ENCODE measurements at regions not wholly inside any gene's neighbourhood (a gene's known extent, or its start where the extent isn't known, plus 50 kb on each side); places are given as distances from the start of the nearest gene placed in this dataset.

- TF ChIP-seq, protein P1, sequence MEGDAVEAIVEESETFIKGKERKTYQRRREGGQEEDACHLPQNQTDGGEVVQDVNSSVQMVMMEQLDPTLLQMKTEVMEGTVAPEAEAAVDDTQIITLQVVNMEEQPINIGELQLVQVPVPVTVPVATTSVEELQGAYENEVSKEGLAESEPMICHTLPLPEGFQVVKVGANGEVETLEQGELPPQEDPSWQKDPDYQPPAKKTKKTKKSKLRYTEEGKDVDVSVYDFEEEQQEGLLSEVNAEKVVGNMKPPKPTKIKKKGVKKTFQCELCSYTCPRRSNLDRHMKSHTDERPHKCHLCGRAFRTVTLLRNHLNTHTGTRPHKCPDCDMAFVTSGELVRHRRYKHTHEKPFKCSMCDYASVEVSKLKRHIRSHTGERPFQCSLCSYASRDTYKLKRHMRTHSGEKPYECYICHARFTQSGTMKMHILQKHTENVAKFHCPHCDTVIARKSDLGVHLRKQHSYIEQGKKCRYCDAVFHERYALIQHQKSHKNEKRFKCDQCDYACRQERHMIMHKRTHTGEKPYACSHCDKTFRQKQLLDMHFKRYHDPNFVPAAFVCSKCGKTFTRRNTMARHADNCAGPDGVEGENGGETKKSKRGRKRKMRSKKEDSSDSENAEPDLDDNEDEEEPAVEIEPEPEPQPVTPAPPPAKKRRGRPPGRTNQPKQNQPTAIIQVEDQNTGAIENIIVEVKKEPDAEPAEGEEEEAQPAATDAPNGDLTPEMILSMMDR (IDR thresholded peaks at IDR 0.05; ENCODE audit: insufficient read depth, low read length), result no peak
- no peak for DNase-seq (ENCODE audit: low read depth)
- no peak overlapping the region for H3K4me3 ChIP-seq (ENCODE audit: low read depth, low read length)
Measured at GRCh38 chr7:55644567-55644966, 72.3 kb upstream of the VOPP1 start.

GRCh38 chr7:55642266-55642665, 70.0 kb upstream of the VOPP1 start:
- H3K4me3 ChIP-seq (ENCODE audit: low read depth, low read length), result no peak overlapping the region
- no peak for DNase-seq (ENCODE audit: low read depth)
- TF ChIP-seq, protein P1 (IDR thresholded peaks at IDR 0.05; ENCODE audit: insufficient read depth, low read length), result no peak

DNA sequence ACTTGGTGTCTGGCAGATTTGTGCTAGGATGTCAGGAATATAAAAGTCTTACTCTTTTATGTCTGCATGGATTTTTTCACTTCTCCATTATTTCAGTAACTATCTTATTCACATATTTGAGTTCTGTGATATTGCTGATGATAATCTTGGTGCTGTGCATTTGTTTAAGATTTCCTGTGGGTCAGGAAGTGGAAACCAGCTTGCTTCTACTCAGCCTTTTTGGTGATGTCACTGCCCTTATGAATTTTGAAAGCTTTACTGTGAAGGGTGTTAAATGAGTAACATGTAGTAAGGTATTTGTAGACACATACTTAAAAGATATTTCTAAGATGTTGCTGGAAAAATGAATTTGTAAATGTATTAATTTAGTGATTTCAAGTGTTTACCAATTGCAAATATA, 69.5 kb upstream of the VOPP1 start:
- H3K4me3 ChIP-seq (ENCODE audit: low read depth, low read length), result no peak overlapping the region
- TF ChIP-seq, protein P1 (IDR thresholded peaks at IDR 0.05; ENCODE audit: insufficient read depth, low read length), result no peak
- DNase-seq (ENCODE audit: low read depth), result no peak

DNA sequence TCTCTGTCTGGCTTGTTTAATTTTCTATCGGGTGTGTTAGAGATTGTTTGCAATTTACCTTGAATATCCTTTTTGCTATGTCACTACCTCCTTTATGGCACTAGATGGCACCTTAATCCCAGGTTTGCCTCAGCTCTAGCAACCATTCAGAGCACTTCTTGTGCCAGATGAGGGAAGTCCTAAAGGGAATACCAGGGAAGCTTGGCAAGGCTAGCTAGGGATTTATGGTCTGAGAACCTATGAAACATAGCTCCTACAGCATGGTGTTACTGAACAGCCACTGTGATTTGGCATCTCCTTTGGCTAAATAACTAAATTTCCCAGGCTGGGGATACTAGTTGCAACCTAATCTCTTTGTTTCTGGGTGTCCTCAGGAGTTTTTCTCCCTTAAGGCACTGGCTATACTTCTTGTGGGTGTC, 69.0 kb upstream of the VOPP1 start:
- TF ChIP-seq, protein P1 (IDR thresholded peaks at IDR 0.05; ENCODE audit: insufficient read depth, low read length), result peak; percentile 82
- DNase-seq (ENCODE audit: low read depth), result peak; percentile 95
- no peak overlapping the region for H3K4me3 ChIP-seq (ENCODE audit: low read depth, low read length)

GRCh38 chr7:55639640-55640039, 67.3 kb upstream of the VOPP1 start:
- DNase-seq (ENCODE audit: low read depth), result no peak
- no peak overlapping the region for H3K4me3 ChIP-seq (ENCODE audit: low read depth, low read length)
- TF ChIP-seq, protein P1 (IDR thresholded peaks at IDR 0.05; ENCODE audit: insufficient read depth, low read length), result no peak

DNA sequence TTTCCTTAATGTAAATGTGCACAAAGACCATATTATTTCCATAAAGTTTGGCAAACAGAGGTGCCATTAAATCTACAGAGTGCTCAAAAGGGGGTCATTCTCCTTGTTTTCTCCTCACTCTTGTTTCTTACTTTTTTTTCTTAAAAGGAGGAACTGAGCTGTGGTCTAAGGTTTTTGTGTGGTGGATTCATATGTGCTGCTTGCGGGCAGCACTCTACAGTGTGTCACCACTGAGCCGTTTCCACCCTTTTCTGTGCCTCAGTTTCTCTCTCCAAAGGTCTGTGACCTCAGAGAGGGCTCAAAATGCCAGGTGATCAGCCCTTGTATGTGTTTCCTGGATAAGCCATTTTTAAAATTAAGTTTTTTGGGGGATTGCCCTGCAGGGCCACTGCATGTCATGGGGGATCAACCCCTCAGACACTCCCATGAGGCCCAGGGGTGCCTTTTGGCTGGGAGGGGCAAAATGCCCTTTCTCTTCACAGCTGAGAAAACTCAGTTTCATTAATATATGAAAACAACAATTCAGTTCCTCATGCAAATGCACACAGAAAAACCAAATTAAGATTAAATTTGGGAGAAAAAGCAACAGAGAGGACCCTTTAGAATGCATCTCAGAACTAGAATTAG, 56.9 kb upstream of the VOPP1 start:
- no peak overlapping the region for H3K4me3 ChIP-seq (ENCODE audit: low read depth, low read length)
- DNase-seq (ENCODE audit: low read depth), result no peak
- TF ChIP-seq, protein P1 (IDR thresholded peaks at IDR 0.05; ENCODE audit: insufficient read depth, low read length), result no peak

DNA sequence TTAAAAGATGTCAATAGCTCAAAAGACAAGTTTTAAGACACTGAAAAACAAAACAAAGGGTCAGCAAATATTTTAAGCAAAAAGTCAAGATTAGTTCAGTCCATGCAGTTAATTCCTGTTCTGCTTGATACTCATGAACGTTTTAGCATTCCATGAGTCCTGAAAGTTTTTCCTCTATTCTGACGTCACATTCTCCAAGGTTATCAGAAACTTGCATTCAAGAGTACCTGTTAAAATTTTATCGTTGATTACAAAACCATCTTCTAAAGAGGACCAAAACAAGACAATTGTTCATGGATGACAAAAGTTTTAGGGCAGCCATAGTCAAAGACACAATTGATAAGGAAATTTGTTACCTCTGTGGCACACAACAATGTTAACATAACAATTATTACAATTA, 52.5 kb upstream of the VOPP1 start:
- TF ChIP-seq, protein P1 (IDR thresholded peaks at IDR 0.05; ENCODE audit: insufficient read depth, low read length), result no peak
- no peak for DNase-seq (ENCODE audit: low read depth)
- no peak overlapping the region for H3K4me3 ChIP-seq (ENCODE audit: low read depth, low read length)

Data from fibroblast of the aortic adventitia (primary cell).